Endothelial cell of umbilical vein (primary cell): ENCODE measurements at regions not wholly inside any gene's neighbourhood (a gene's known extent, or its start where the extent isn't known, plus 50 kb on each side); places are given as distances from the start of the nearest gene placed in this dataset.

Source experiments
- BruUV-seq: library from RNA; stranded (reverse); fragments of 400-500 nt; replicated peaks from 2 replicates; lab custom pipeline; 2021; lab: Mats Ljungman, UMichigan
- CTCF ChIA-PET: fragments of 300-600, 350-600 bp; sonication (Branson Sonifier 250); formaldehyde crosslinking; loops from one replicate; lab custom pipeline; 2021; ENCODE audit warnings: antibody characterized with exemption, inconsistent platforms; lab: Charles Lee
- POLR2A ChIA-PET: fragments of 300-600, 350-600 bp; sonication (Branson Sonifier 250); formaldehyde crosslinking; loops from one replicate; lab custom pipeline; 2021; ENCODE audit warnings: antibody characterized with exemption, inconsistent platforms; lab: Charles Lee
- DNase-seq: peaks from one replicate; pipeline ENCODE4 v3.0.0-alpha.2; 2011; ENCODE audit warnings: low read depth, low spot score
- FAIRE-seq: peaks from 2 replicates; lab custom pipeline; 2011; peaks lifted over from hg19 to GRCh38; lab: Jason Lieb, UNC
- H2AFZ ChIP-seq: 2 replicates; pipeline ENCODE4 v1.6.0; 2012; ENCODE audit warnings: low read depth, low read length, control low read depth, inconsistent platforms
- H3K27ac ChIP-seq: 2 replicates; pipeline ENCODE4 v1.5.1; 2011; ENCODE audit warnings: low read depth, mild to moderate bottlenecking, control low read depth, low read length, moderate library complexity; ENCODE audit not compliant: insufficient read depth
- H3K27me3 ChIP-seq, 2 experiments: 2 replicates each; pipeline versions ENCODE4 v1.6.0 to v1.6.1; 2011; ENCODE audit warnings: low read length in 2 of 2, mixed read lengths in 1 of 2; ENCODE audit not compliant: control insufficient read depth in 2 of 2, insufficient read depth in 2 of 2
- H3K36me3 ChIP-seq, 2 experiments: 2 replicates in 1 of 2; 3 replicates in 1 of 2; pipeline ENCODE4 v1.5.1; 2011; ENCODE audit warnings: low read length in 2 of 2, mild to moderate bottlenecking in 1 of 2, moderate library complexity in 1 of 2; ENCODE audit not compliant: control insufficient read depth in 2 of 2, insufficient read depth in 2 of 2; ENCODE audit errors: extremely low read depth in 1 of 2
- H3K4me1 ChIP-seq: 3 replicates; pipeline ENCODE4 v1.5.1; 2011; ENCODE audit warnings: mild to moderate bottlenecking, low read length; ENCODE audit not compliant: control insufficient read depth, insufficient read depth; ENCODE audit errors: extremely low read depth
- H3K4me2 ChIP-seq: 2 replicates; pipeline ENCODE4 v1.6.1; 2011; ENCODE audit warnings: low read length, control low read depth, mixed read lengths; ENCODE audit not compliant: insufficient read depth
- H3K4me3 ChIP-seq, 3 experiments: fragments of 200-600 bp in 1 of 3; sonication (generic), shearing (Covaris generic) in 1 of 3; replicated peaks in 1 of 3; 2 replicates each; pipeline ENCODE4 v1.5.1; 2011 to 2016; ENCODE audit warnings: control low read depth in 3 of 3, low read length in 3 of 3, mild to moderate bottlenecking in 2 of 3, inconsistent platforms in 1 of 3, low read depth in 1 of 3, moderate library complexity in 1 of 3; ENCODE audit not compliant: insufficient read depth in 1 of 3
- H3K79me2 ChIP-seq: 2 replicates; pipeline ENCODE4 v1.6.0; 2012; ENCODE audit warnings: low read length, inconsistent platforms; ENCODE audit not compliant: control insufficient read depth, insufficient read depth
- H3K9ac ChIP-seq: replicated peaks from 2 replicates; pipeline ENCODE3; 2011; ENCODE audit warnings: low read length, control low read depth; ENCODE audit not compliant: insufficient read depth; ENCODE audit errors: extremely low read depth
- H3K9me1 ChIP-seq: replicated peaks from 3 replicates; pipeline ENCODE4 v1.6.0; 2011; ENCODE audit warnings: mild to moderate bottlenecking, low read length; ENCODE audit not compliant: control insufficient read depth, insufficient read depth; ENCODE audit errors: extremely low read depth
- H3K9me3 ChIP-seq: replicated peaks from 2 replicates; pipeline ENCODE4 v1.5.1; 2012; ENCODE audit warnings: low read length, inconsistent platforms; ENCODE audit not compliant: control insufficient read depth, insufficient read depth
- H4K20me1 ChIP-seq: replicated peaks from 2 replicates; pipeline ENCODE3; 2011; ENCODE audit warnings: mild to moderate bottlenecking, low read length; ENCODE audit not compliant: control insufficient read depth, insufficient read depth; ENCODE audit errors: extremely low read depth
- EZH2 ChIP-seq: IDR thresholded peaks from 2 replicates; pipeline ENCODE4 v1.6.1; 2012; ENCODE audit warnings: borderline replicate concordance, low read depth, mild to moderate bottlenecking, moderate library complexity, low read length, inconsistent platforms; ENCODE audit not compliant: severe bottlenecking
- FOS ChIP-seq: IDR thresholded peaks from 2 replicates; pipeline ENCODE4 v1.6.1; 2011; ENCODE audit warnings: mild to moderate bottlenecking, low read length, moderate library complexity, borderline replicate concordance; ENCODE audit not compliant: insufficient read depth
- GATA2 ChIP-seq: IDR thresholded peaks from 2 replicates; pipeline ENCODE4 v1.7.0; 2011; ENCODE audit warnings: low read depth, mild to moderate bottlenecking, moderate library complexity, mixed read lengths, low read length; ENCODE audit not compliant: insufficient read length, insufficient read depth
- JUN ChIP-seq: IDR thresholded peaks from 2 replicates; pipeline ENCODE4 v1.6.1; 2011; ENCODE audit warnings: borderline replicate concordance, low read depth; ENCODE audit not compliant: insufficient read length, insufficient read depth
- MAX ChIP-seq: IDR thresholded peaks from 2 replicates; pipeline ENCODE4 v1.6.1; 2011; ENCODE audit not compliant: insufficient read depth, insufficient read length
- MYC ChIP-seq: IDR thresholded peaks from one replicate; pipeline ENCODE4 v1.6.1; 2011; ENCODE audit warnings: mild to moderate bottlenecking, low read depth, low read length
- POLR2A ChIP-seq: IDR thresholded peaks from 2 replicates; pipeline ENCODE4 v1.6.1; 2012; ENCODE audit warnings: low read depth, mild to moderate bottlenecking, control low read depth, low read length
- POLR2AphosphoS5 ChIP-seq: IDR thresholded peaks from 2 replicates; pipeline ENCODE4 v1.6.1; 2012; ENCODE audit warnings: low read depth, mild to moderate bottlenecking, control low read depth, low read length, moderate library complexity; ENCODE audit not compliant: insufficient read depth
- dilution Hi-C: fragments of 300-500 bp; cut with MboI; formaldehyde crosslinking; loops from one replicate; pipeline ENCODE4 v1.15.0; 2019; ENCODE audit warnings: low sequenced_read_pairs; ENCODE audit not compliant: extremely low pct_ligation_motif_present
- intact Hi-C: fragments of 100-400 bp; cut with micrococcal nuclease; formaldehyde crosslinking; loops from one replicate; pipeline ENCODE4 v1.10.0; 2022
- TF ChIP-seq, protein P1 (sequence below), 2 donors: IDR thresholded peaks; 1 replicate in 1 of 2; 2 replicates in 1 of 2; pipeline ENCODE4 v1.5.1; 2011; ENCODE audit warnings: low read length in 2 of 2, mild to moderate bottlenecking in 2 of 2, moderate library complexity in 2 of 2, control low read depth in 1 of 2, inconsistent platforms in 1 of 2, low read depth in 1 of 2; ENCODE audit not compliant: insufficient read depth in 1 of 2; ENCODE audit errors: extremely low read depth in 1 of 2

DNA sequence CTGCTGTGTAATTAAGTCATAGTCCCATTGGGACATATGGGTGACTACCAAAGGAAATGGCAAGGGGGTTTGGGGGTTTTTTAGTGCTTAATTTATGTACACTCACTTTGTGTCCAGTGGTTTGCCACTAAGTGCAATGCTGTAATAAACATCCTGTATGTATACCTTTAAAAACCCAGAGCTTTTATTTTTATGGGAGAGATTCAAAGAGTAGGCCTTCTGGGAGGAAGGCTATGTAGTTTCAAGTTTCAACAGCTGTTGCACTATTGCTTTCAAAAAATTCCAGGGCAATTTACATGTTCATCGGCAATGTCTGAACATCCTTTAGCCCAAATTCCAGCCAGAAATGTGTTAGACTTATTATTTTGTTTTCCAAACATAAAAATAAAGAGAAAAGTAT, 744.7 kb downstream of the XPNPEP1 start:
- dilution Hi-C loops: no loop called here
- DNase-seq (no peak), FAIRE-seq (no peak)

More for the DNA sequence above, 744.7 kb downstream of the XPNPEP1 start:
- POLR2A ChIA-PET: no interaction called here
- TF ChIP-seq, protein P1, sequence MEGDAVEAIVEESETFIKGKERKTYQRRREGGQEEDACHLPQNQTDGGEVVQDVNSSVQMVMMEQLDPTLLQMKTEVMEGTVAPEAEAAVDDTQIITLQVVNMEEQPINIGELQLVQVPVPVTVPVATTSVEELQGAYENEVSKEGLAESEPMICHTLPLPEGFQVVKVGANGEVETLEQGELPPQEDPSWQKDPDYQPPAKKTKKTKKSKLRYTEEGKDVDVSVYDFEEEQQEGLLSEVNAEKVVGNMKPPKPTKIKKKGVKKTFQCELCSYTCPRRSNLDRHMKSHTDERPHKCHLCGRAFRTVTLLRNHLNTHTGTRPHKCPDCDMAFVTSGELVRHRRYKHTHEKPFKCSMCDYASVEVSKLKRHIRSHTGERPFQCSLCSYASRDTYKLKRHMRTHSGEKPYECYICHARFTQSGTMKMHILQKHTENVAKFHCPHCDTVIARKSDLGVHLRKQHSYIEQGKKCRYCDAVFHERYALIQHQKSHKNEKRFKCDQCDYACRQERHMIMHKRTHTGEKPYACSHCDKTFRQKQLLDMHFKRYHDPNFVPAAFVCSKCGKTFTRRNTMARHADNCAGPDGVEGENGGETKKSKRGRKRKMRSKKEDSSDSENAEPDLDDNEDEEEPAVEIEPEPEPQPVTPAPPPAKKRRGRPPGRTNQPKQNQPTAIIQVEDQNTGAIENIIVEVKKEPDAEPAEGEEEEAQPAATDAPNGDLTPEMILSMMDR (IDR thresholded peaks at IDR 0.05; ENCODE audit: extremely low read depth in 1 of 2, insufficient read depth in 1 of 2, low read depth in 1 of 2, low read length in 2 of 2): no peak
- no peak for TF ChIP-seq JUN
- TF ChIP-seq FOS: no peak
- TF ChIP-seq POLR2A: no peak
- no peak for TF ChIP-seq EZH2
- TF ChIP-seq GATA2: no peak
- TF ChIP-seq MYC: no peak
- TF ChIP-seq POLR2AphosphoS5: no peak
- no peak for TF ChIP-seq MAX
- Histone ChIP-seq H3K4me1 (no peaks in the 10 kb centered on the region), H3K4me3 (no peak overlapping the region), H3K36me3 (no peaks in the 10 kb centered on the region), H3K27ac (no peak overlapping the region), H3K9me3 (peaks cover 3% of the 10 kb centered on the region), H3K4me2 (no peak overlapping the region), H4K20me1 (no peaks in the 10 kb centered on the region), H3K9me1 (no peaks in the 10 kb centered on the region), H3K9ac (no peak overlapping the region), H3K79me2 (no peaks in the 10 kb centered on the region), H3K27me3 (no peaks in the 10 kb centered on the region), H2AFZ (no peak overlapping the region)
- CTCF ChIA-PET: no interaction called here
- intact Hi-C loops: no loop called here
- BruUV-seq: no TSS peak
